ENCODE measurements at regions not wholly inside any gene's neighbourhood (a gene's known extent, or its start where the extent isn't known, plus 50 kb on each side); places are given as distances from the start of the nearest gene placed in this dataset.

GRCh38 chr3:127497166-127497565, 93.4 kb downstream of the TPRA1 start:
- no peaks in the 10 kb centered on the region for H3K4me1 ChIP-seq
- H3K9me3 ChIP-seq: peaks cover 0 to 18% (median 0%) of the 10 kb centered on the region in 3 donors
- H3K27ac ChIP-seq: no peak overlapping the region
- intact Hi-C loops (cut with DNase I; ENCODE audit: low total_unique reads): no loop called here
- DNase-seq: no peak
- no peak for TF ChIP-seq CTCF (IDR thresholded peaks at IDR 0.05)
- peaks cover 0 to 5% of the 10 kb centered on the region in 2 donors for H3K27me3 ChIP-seq
- H3K4me3 ChIP-seq: no peak overlapping the region
- H3K36me3 ChIP-seq: no peaks in the 10 kb centered on the region

- Histone ChIP-seq H3K36me3 (no peaks in the 10 kb centered on the region), H3K4me3 (no peak overlapping the region), H3K27me3 (peaks cover 0 to 5% of the 10 kb centered on the region in 2 donors), H3K9me3 (peaks cover 0 to 8% (median 0%) of the 10 kb centered on the region in 3 donors), H3K4me1 (no peaks in the 10 kb centered on the region), H3K27ac (no peak overlapping the region)
- intact Hi-C loops (cut with DNase I; ENCODE audit: low total_unique reads): no loop called here
- TF ChIP-seq CTCF (IDR thresholded peaks at IDR 0.05): no peak
- no peak for DNase-seq
Observed at GRCh38 chr3:127495821-127496655, 94.5 kb downstream of the TPRA1 start.

GRCh38 chr3:127493924-127494646, 96.4 kb downstream of the TPRA1 start:
- H3K27ac ChIP-seq: no peak overlapping the region
- no peak overlapping the region for H3K4me3 ChIP-seq
- no peak for TF ChIP-seq CTCF (IDR thresholded peaks at IDR 0.05)
- no peaks in the 10 kb centered on the region for H3K9me3 ChIP-seq
- H3K36me3 ChIP-seq: no peaks in the 10 kb centered on the region
- intact Hi-C loops (cut with DNase I; ENCODE audit: low total_unique reads): no loop called here
- H3K4me1 ChIP-seq: no peaks in the 10 kb centered on the region
- H3K27me3 ChIP-seq: peaks cover 0 to 11% of the 10 kb centered on the region in 2 donors
- no peak for DNase-seq

- DNase-seq: no peak
- TF ChIP-seq CTCF (IDR thresholded peaks at IDR 0.05): no peak
- Histone ChIP-seq H3K27ac (no peak overlapping the region), H3K4me1 (no peaks in the 10 kb centered on the region), H3K36me3 (no peaks in the 10 kb centered on the region), H3K27me3 (peaks cover 0 to 18% of the 10 kb centered on the region in 2 donors), H3K9me3 (no peaks in the 10 kb centered on the region), H3K4me3 (no peak overlapping the region)
- intact Hi-C loops (cut with DNase I; ENCODE audit: low total_unique reads): no loop called here
Observed at GRCh38 chr3:127492426-127492825, 98.1 kb downstream of the TPRA1 start.

GRCh38 chr3:127491909-127492308, 98.6 kb downstream of the TPRA1 start:
- no peak for DNase-seq
- Histone ChIP-seq H3K27me3 (peaks cover 0 to 19% of the 10 kb centered on the region in 2 donors), H3K9me3 (no peaks in the 10 kb centered on the region), H3K36me3 (no peaks in the 10 kb centered on the region), H3K4me1 (no peaks in the 10 kb centered on the region), H3K27ac (no peak overlapping the region), H3K4me3 (no peak overlapping the region)
- TF ChIP-seq CTCF (IDR thresholded peaks at IDR 0.05): no peak
- intact Hi-C loops (cut with DNase I; ENCODE audit: low total_unique reads): no loop called here
